ENCODE measurements at regions not wholly inside any gene's neighbourhood (a gene's known extent, or its start where the extent isn't known, plus 50 kb on each side); places are given as distances from the start of the nearest gene placed in this dataset.

DNA sequence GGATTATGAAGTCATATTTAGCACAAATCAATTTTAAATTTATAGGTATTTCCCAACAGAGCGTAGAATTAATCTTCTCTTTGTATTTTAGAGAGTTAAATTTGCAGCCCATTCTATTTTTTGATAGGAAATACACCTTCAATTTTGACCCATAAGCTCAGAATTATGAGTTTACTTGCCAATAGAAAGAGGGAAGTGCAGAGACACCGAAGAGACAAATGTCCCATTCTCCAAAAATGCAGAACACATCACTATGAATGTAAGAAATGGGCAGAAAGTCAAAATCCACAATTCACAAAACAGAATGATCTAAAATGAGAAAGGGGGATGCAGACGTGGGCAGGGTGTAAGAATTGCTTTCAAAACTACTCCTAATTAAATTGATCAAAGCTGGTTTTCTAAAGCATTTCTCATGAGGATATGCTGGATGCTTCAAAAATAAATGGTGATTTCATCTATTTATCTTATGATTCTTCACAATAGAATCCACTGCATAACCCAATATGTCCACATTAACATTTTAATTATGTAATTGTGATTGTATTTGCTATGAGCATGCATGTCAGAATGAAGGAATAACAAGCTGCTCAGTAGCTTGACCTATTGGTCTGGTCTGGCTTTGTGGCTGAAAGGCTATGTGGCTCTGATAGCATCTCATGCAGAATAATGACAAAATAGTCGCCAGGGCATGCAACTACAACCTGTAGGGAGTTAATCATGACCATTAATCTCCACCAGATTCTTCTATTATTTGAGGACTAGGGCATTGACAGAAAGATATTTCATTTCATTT lies 550.1 kb upstream of the CDH18 start:
- Histone ChIP-seq H3K4me1 (replicated peaks) (no peaks in the 10 kb centered on the region), H3K27me3 (replicated peaks; ENCODE audit: insufficient read depth) (no peaks in the 10 kb centered on the region), H3K4me3 (no peak overlapping the region), H3K9me3 (no peaks in the 10 kb centered on the region), H3K27ac (no peak overlapping the region), H3K36me3 (no peaks in the 10 kb centered on the region)
- 67% methylated on average over 4 of the region's 4 CpGs for WGBS
- TF ChIP-seq POLR2A (IDR thresholded peaks at IDR 0.05) (no peak), POLR2AphosphoS5 (IDR thresholded peaks at IDR 0.05) (no peak)
- TF ChIP-seq, protein P1, sequence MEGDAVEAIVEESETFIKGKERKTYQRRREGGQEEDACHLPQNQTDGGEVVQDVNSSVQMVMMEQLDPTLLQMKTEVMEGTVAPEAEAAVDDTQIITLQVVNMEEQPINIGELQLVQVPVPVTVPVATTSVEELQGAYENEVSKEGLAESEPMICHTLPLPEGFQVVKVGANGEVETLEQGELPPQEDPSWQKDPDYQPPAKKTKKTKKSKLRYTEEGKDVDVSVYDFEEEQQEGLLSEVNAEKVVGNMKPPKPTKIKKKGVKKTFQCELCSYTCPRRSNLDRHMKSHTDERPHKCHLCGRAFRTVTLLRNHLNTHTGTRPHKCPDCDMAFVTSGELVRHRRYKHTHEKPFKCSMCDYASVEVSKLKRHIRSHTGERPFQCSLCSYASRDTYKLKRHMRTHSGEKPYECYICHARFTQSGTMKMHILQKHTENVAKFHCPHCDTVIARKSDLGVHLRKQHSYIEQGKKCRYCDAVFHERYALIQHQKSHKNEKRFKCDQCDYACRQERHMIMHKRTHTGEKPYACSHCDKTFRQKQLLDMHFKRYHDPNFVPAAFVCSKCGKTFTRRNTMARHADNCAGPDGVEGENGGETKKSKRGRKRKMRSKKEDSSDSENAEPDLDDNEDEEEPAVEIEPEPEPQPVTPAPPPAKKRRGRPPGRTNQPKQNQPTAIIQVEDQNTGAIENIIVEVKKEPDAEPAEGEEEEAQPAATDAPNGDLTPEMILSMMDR (IDR thresholded peaks at IDR 0.05) = no peak
- intact Hi-C loops (cut with DNase I) = no loop called here
- DNase-seq (ENCODE audit: low spot score) = no peak

DNA sequence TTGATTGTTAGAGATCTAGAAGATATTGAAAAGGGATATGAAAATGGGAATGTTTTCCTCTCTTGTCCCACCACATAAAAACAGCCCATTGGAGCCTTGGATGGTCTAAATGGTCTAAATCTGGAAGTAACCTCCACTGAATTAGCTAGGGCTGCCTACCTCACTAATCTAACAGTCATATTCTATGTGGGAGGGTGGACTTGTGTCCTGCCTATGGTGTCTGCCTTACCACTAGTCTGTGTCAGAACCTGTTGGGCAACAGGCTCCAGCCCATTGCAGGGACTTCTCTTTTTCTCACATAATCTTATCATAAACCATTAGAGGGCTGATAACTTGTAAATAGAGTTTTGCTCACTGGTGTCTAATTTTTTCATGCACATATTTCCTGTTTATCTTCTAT lies 548.8 kb upstream of the CDH18 start:
- Histone ChIP-seq H3K9me3 (no peaks in the 10 kb centered on the region), H3K27ac (no peak overlapping the region), H3K4me3 (no peak overlapping the region), H3K36me3 (no peaks in the 10 kb centered on the region), H3K27me3 (replicated peaks; ENCODE audit: insufficient read depth) (no peaks in the 10 kb centered on the region), H3K4me1 (replicated peaks) (no peaks in the 10 kb centered on the region)
- DNase-seq (ENCODE audit: low spot score) = no peak
- TF ChIP-seq POLR2A (IDR thresholded peaks at IDR 0.05) = no peak
- TF ChIP-seq, protein P1 (IDR thresholded peaks at IDR 0.05) = no peak
- TF ChIP-seq POLR2AphosphoS5 (IDR thresholded peaks at IDR 0.05) = no peak
- intact Hi-C loops (cut with DNase I) = no loop called here

DNA sequence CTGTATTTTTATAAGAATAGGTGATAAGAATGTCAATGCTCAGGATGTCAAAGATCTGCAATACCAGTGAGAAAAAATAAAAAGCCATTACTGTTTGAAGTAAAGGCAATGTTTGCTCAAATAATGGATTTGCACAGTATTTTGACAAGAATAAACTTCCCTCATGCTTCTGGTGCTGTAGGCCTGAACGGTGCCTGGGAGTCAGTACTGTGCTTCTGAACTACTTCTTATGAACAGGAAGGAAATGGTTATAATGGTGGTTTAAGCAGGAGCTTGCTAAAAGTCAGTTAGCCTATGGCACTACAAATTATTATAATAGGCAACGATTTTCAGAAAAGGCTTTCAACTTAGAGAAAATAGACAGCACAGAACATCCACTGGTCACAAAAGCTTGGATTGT lies 548.3 kb upstream of the CDH18 start:
- no peak for DNase-seq (ENCODE audit: low spot score)
- Histone ChIP-seq H3K27ac (no peak overlapping the region), H3K4me1 (replicated peaks) (no peaks in the 10 kb centered on the region), H3K9me3 (no peaks in the 10 kb centered on the region), H3K36me3 (no peaks in the 10 kb centered on the region), H3K4me3 (no peak overlapping the region), H3K27me3 (replicated peaks; ENCODE audit: insufficient read depth) (no peaks in the 10 kb centered on the region)
- TF ChIP-seq, protein P1 (IDR thresholded peaks at IDR 0.05) = no peak
- TF ChIP-seq POLR2A (IDR thresholded peaks at IDR 0.05) = no peak
- TF ChIP-seq POLR2AphosphoS5 (IDR thresholded peaks at IDR 0.05) = no peak
- intact Hi-C loops (cut with DNase I) = no loop called here
- 56% methylated on average over 2 of the region's 2 CpGs for WGBS

DNA sequence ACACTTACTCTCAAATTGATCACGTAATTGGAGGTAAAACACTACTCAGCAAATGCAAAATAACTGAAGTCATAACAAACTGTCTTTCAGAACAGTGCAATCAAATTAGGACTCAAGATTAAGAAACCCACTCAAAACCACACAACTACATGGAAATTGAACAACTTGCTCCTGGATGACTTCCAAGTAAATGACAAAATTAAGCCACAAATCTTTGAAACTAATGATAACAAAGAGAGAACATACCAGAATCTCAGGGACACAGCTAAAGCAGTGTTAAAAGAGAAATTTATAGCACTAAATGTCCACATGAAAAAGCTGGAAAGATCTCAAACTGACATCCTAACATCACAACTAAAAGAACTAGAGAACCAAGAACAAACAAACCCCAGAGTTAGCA lies 540.5 kb upstream of the CDH18 start:
- no peaks in the 10 kb centered on the region for H3K36me3 ChIP-seq
- no peak for DNase-seq (ENCODE audit: low spot score)
- H3K9me3 ChIP-seq = no peaks in the 10 kb centered on the region
- no peak for TF ChIP-seq POLR2AphosphoS5 (IDR thresholded peaks at IDR 0.05)
- TF ChIP-seq POLR2A (IDR thresholded peaks at IDR 0.05) = no peak
- TF ChIP-seq, protein P1 (IDR thresholded peaks at IDR 0.05) = no peak
- H3K4me1 ChIP-seq (replicated peaks) = no peaks in the 10 kb centered on the region
- WGBS = 74% methylated on average over 1 of the region's 1 CpG
- H3K4me3 ChIP-seq = no peak overlapping the region
- no peak overlapping the region for H3K27ac ChIP-seq
- intact Hi-C loops (cut with DNase I) = no loop called here
- H3K27me3 ChIP-seq (replicated peaks; ENCODE audit: insufficient read depth) = no peaks in the 10 kb centered on the region

DNA sequence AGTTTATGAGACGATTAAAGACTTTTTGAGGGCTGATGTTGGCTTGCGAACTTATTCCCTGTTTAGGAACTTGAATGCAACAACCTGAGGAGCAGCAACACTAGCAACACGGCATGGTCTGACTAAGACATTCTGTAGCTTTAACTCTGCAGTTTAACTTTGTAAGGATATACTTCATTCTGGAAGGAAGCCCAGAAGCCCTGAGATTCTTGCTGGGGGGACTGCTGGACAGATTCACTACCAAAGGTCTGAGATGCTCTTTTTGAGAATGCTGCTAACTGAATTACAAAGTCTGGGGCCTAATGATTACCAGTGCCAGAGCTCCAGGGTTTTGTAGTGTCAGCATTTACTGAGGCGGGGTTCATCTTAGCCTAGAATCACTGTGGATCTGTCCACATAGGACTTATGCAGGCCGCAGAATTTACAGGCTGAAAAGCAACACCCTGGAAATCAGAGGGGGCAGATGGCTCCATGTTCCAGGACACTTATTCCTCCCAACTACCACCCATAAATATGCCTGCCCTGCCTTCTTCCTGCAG lies 537.1 kb upstream of the CDH18 start:
- Histone ChIP-seq H3K4me1 (replicated peaks) (no peaks in the 10 kb centered on the region), H3K9me3 (no peaks in the 10 kb centered on the region), H3K27me3 (replicated peaks; ENCODE audit: insufficient read depth) (no peaks in the 10 kb centered on the region), H3K27ac (no peak overlapping the region), H3K4me3 (no peak overlapping the region), H3K36me3 (no peaks in the 10 kb centered on the region)
- 96% methylated on average over 5 of the region's 5 CpGs for WGBS
- DNase-seq (ENCODE audit: low spot score) = no peak
- TF ChIP-seq, protein P1 (IDR thresholded peaks at IDR 0.05) = no peak
- TF ChIP-seq POLR2A (IDR thresholded peaks at IDR 0.05) (no peak), POLR2AphosphoS5 (IDR thresholded peaks at IDR 0.05) (no peak)
- intact Hi-C loops (cut with DNase I) = no loop called here
